ENCODE measurements at regions not wholly inside any gene's neighbourhood (a gene's known extent, or its start where the extent isn't known, plus 50 kb on each side); places are given as distances from the start of the nearest gene placed in this dataset.

GRCh38 chr12:113660936-113661335 is 189.3 kb upstream of the LHX5 start:
- Histone ChIP-seq H3K9me3 (replicated peaks; ENCODE audit: control insufficient read depth, low read depth, low read length) (peaks cover 3% of the 10 kb centered on the region), H3K27me3 (ENCODE audit: control insufficient read depth, insufficient read depth, low read length) (peaks cover 2% of the 10 kb centered on the region), H3K4me1 (ENCODE audit: control insufficient read depth, insufficient read depth, low read length) (no peaks in the 10 kb centered on the region), H3K27ac (ENCODE audit: low read length) (no peak overlapping the region), H3K4me3 (ENCODE audit: low read length) (no peak overlapping the region), H3K36me3 (ENCODE audit: control insufficient read depth, insufficient read depth, low read length) (no peaks in the 10 kb centered on the region)
- WGBS (ENCODE audit: insufficient coverage): no CpG with 5 or more reads among the region's 2 CpGs
- DNase-seq: no peak

- Histone ChIP-seq H3K36me3 (ENCODE audit: control insufficient read depth, insufficient read depth, low read length) (no peaks in the 10 kb centered on the region), H3K27ac (ENCODE audit: low read length) (no peak overlapping the region), H3K4me1 (ENCODE audit: control insufficient read depth, insufficient read depth, low read length) (no peaks in the 10 kb centered on the region), H3K4me3 (ENCODE audit: low read length) (no peak overlapping the region), H3K27me3 (ENCODE audit: control insufficient read depth, insufficient read depth, low read length) (peaks cover 2% of the 10 kb centered on the region), H3K9me3 (replicated peaks; ENCODE audit: control insufficient read depth, low read depth, low read length) (peaks cover 13% of the 10 kb centered on the region)
- no peak for DNase-seq
- WGBS (ENCODE audit: insufficient coverage): no CpG with 5 or more reads among the region's 5 CpGs
Measured at GRCh38 chr12:113659416-113659815, 187.7 kb upstream of the LHX5 start.

GRCh38 chr12:113659015-113659414 is 187.3 kb upstream of the LHX5 start:
- Histone ChIP-seq H3K4me3 (ENCODE audit: low read length) (no peak overlapping the region), H3K9me3 (replicated peaks; ENCODE audit: control insufficient read depth, low read depth, low read length) (peaks cover 13% of the 10 kb centered on the region), H3K36me3 (ENCODE audit: control insufficient read depth, insufficient read depth, low read length) (no peaks in the 10 kb centered on the region), H3K27ac (ENCODE audit: low read length) (no peak overlapping the region), H3K27me3 (ENCODE audit: control insufficient read depth, insufficient read depth, low read length) (peaks cover 2% of the 10 kb centered on the region), H3K4me1 (ENCODE audit: control insufficient read depth, insufficient read depth, low read length) (no peaks in the 10 kb centered on the region)
- WGBS (ENCODE audit: insufficient coverage): 80% methylated on average over 2 of the region's 6 CpGs
- DNase-seq: no peak

GRCh38 chr12:113658006-113658655 is 186.5 kb upstream of the LHX5 start:
- Histone ChIP-seq H3K36me3 (ENCODE audit: control insufficient read depth, insufficient read depth, low read length) (no peaks in the 10 kb centered on the region), H3K27me3 (ENCODE audit: control insufficient read depth, insufficient read depth, low read length) (peaks cover 2% of the 10 kb centered on the region), H3K27ac (ENCODE audit: low read length) (no peak overlapping the region), H3K9me3 (replicated peaks; ENCODE audit: control insufficient read depth, low read depth, low read length) (peaks cover 13% of the 10 kb centered on the region), H3K4me3 (ENCODE audit: low read length) (no peak overlapping the region), H3K4me1 (ENCODE audit: control insufficient read depth, insufficient read depth, low read length) (no peaks in the 10 kb centered on the region)
- WGBS (ENCODE audit: insufficient coverage): 17% methylated on average over 1 of the region's 1 CpG
- DNase-seq: no peak

GRCh38 chr12:113655919-113656318 is 184.2 kb upstream of the LHX5 start:
- Histone ChIP-seq H3K9me3 (replicated peaks; ENCODE audit: control insufficient read depth, low read depth, low read length) (peaks cover 13% of the 10 kb centered on the region), H3K27ac (ENCODE audit: low read length) (no peak overlapping the region), H3K4me1 (ENCODE audit: control insufficient read depth, insufficient read depth, low read length) (no peaks in the 10 kb centered on the region), H3K27me3 (ENCODE audit: control insufficient read depth, insufficient read depth, low read length) (no peaks in the 10 kb centered on the region), H3K36me3 (ENCODE audit: control insufficient read depth, insufficient read depth, low read length) (no peaks in the 10 kb centered on the region), H3K4me3 (ENCODE audit: low read length) (no peak overlapping the region)
- no peak for DNase-seq
- WGBS (ENCODE audit: insufficient coverage): no CpG with 5 or more reads among the region's 4 CpGs

- Histone ChIP-seq H3K27me3 (ENCODE audit: control insufficient read depth, insufficient read depth, low read length) (no peaks in the 10 kb centered on the region), H3K27ac (ENCODE audit: low read length) (no peak overlapping the region), H3K9me3 (replicated peaks; ENCODE audit: control insufficient read depth, low read depth, low read length) (peaks cover 13% of the 10 kb centered on the region), H3K4me1 (ENCODE audit: control insufficient read depth, insufficient read depth, low read length) (no peaks in the 10 kb centered on the region), H3K4me3 (ENCODE audit: low read length) (no peak overlapping the region), H3K36me3 (ENCODE audit: control insufficient read depth, insufficient read depth, low read length) (no peaks in the 10 kb centered on the region)
- WGBS (ENCODE audit: insufficient coverage): 94% methylated on average over 2 of the region's 3 CpGs
- DNase-seq: no peak
Measured at GRCh38 chr12:113655479-113655878, 183.8 kb upstream of the LHX5 start.

- H3K36me3 ChIP-seq (ENCODE audit: control insufficient read depth, insufficient read depth, low read length): no peaks in the 10 kb centered on the region
- H3K27ac ChIP-seq (ENCODE audit: low read length): no peak overlapping the region
- H3K9me3 ChIP-seq (replicated peaks; ENCODE audit: control insufficient read depth, low read depth, low read length): peaks cover 12% of the 10 kb centered on the region
- no peak for DNase-seq
- no peak overlapping the region for H3K4me3 ChIP-seq (ENCODE audit: low read length)
- peaks cover 9% of the 10 kb centered on the region for H3K27me3 ChIP-seq (ENCODE audit: control insufficient read depth, insufficient read depth, low read length)
- no peaks in the 10 kb centered on the region for H3K4me1 ChIP-seq (ENCODE audit: control insufficient read depth, insufficient read depth, low read length)
- WGBS (ENCODE audit: insufficient coverage): 69% methylated on average over 3 of the region's 3 CpGs
Measured at GRCh38 chr12:113651662-113652061, 180.0 kb upstream of the LHX5 start.

GRCh38 chr12:113650476-113650875 is 178.8 kb upstream of the LHX5 start:
- no peak for DNase-seq
- H3K9me3 ChIP-seq (replicated peaks; ENCODE audit: control insufficient read depth, low read depth, low read length): peaks cover 8% of the 10 kb centered on the region
- no peak overlapping the region for H3K27ac ChIP-seq (ENCODE audit: low read length)
- 60% methylated on average over 1 of the region's 6 CpGs for WGBS (ENCODE audit: insufficient coverage)
- H3K4me1 ChIP-seq (ENCODE audit: control insufficient read depth, insufficient read depth, low read length): no peaks in the 10 kb centered on the region
- H3K27me3 ChIP-seq (ENCODE audit: control insufficient read depth, insufficient read depth, low read length): peaks cover 17% of the 10 kb centered on the region
- no peaks in the 10 kb centered on the region for H3K36me3 ChIP-seq (ENCODE audit: control insufficient read depth, insufficient read depth, low read length)
- H3K4me3 ChIP-seq (ENCODE audit: low read length): no peak overlapping the region

- peaks cover 24% of the 10 kb centered on the region for H3K27me3 ChIP-seq (ENCODE audit: control insufficient read depth, insufficient read depth, low read length)
- no peaks in the 10 kb centered on the region for H3K36me3 ChIP-seq (ENCODE audit: control insufficient read depth, insufficient read depth, low read length)
- WGBS (ENCODE audit: insufficient coverage): 60% methylated on average over 2 of the region's 20 CpGs
- DNase-seq: no peak
- H3K4me1 ChIP-seq (ENCODE audit: control insufficient read depth, insufficient read depth, low read length): no peaks in the 10 kb centered on the region
- H3K27ac ChIP-seq (ENCODE audit: low read length): no peak overlapping the region
- no peak overlapping the region for H3K4me3 ChIP-seq (ENCODE audit: low read length)
- no peaks in the 10 kb centered on the region for H3K9me3 ChIP-seq (replicated peaks; ENCODE audit: control insufficient read depth, low read depth, low read length)
Measured at GRCh38 chr12:113649256-113649830, 177.7 kb upstream of the LHX5 start.

GRCh38 chr12:113647048-113647447 is 175.4 kb upstream of the LHX5 start:
- Histone ChIP-seq H3K27me3 (ENCODE audit: control insufficient read depth, insufficient read depth, low read length) (peaks cover 31% of the 10 kb centered on the region), H3K4me3 (ENCODE audit: low read length) (no peak overlapping the region)
- WGBS (ENCODE audit: insufficient coverage): 80% methylated on average over 1 of the region's 4 CpGs

More at GRCh38 chr12:113647048-113647447, 175.4 kb upstream of the LHX5 start:
- no peak for DNase-seq
- Histone ChIP-seq H3K9me3 (replicated peaks; ENCODE audit: control insufficient read depth, low read depth, low read length) (no peaks in the 10 kb centered on the region), H3K27ac (ENCODE audit: low read length) (no peak overlapping the region), H3K36me3 (ENCODE audit: control insufficient read depth, insufficient read depth, low read length) (no peaks in the 10 kb centered on the region), H3K4me1 (ENCODE audit: control insufficient read depth, insufficient read depth, low read length) (no peaks in the 10 kb centered on the region)
